Endothelial cell of umbilical vein (primary cell): ENCODE measurements at regions not wholly inside any gene's neighbourhood (a gene's known extent, or its start where the extent isn't known, plus 50 kb on each side); places are given as distances from the start of the nearest gene placed in this dataset.

Experiments
- BruUV-seq: library from RNA; stranded (reverse); fragments of 400-500 nt; replicated peaks from 2 replicates; lab custom pipeline; 2021; lab: Mats Ljungman, UMichigan
- CTCF ChIA-PET: fragments of 300-600, 350-600 bp; sonication (Branson Sonifier 250); formaldehyde crosslinking; loops from one replicate; lab custom pipeline; 2021; ENCODE audit warnings: antibody characterized with exemption, inconsistent platforms; lab: Charles Lee
- POLR2A ChIA-PET: fragments of 300-600, 350-600 bp; sonication (Branson Sonifier 250); formaldehyde crosslinking; loops from one replicate; lab custom pipeline; 2021; ENCODE audit warnings: antibody characterized with exemption, inconsistent platforms; lab: Charles Lee
- DNase-seq: peaks from one replicate; pipeline ENCODE4 v3.0.0-alpha.2; 2011; ENCODE audit warnings: low read depth, low spot score
- FAIRE-seq: peaks from 2 replicates; lab custom pipeline; 2011; peaks lifted over from hg19 to GRCh38; lab: Jason Lieb, UNC
- H2AFZ ChIP-seq: 2 replicates; pipeline ENCODE4 v1.6.0; 2012; ENCODE audit warnings: low read depth, low read length, control low read depth, inconsistent platforms
- H3K27ac ChIP-seq: 2 replicates; pipeline ENCODE4 v1.5.1; 2011; ENCODE audit warnings: low read depth, mild to moderate bottlenecking, control low read depth, low read length, moderate library complexity; ENCODE audit not compliant: insufficient read depth
- H3K27me3 ChIP-seq, 2 experiments: 2 replicates each; pipeline versions ENCODE4 v1.6.0 to v1.6.1; 2011; ENCODE audit warnings: low read length in 2 of 2, mixed read lengths in 1 of 2; ENCODE audit not compliant: control insufficient read depth in 2 of 2, insufficient read depth in 2 of 2
- H3K36me3 ChIP-seq, 2 experiments: 2 replicates in 1 of 2; 3 replicates in 1 of 2; pipeline ENCODE4 v1.5.1; 2011; ENCODE audit warnings: low read length in 2 of 2, mild to moderate bottlenecking in 1 of 2, moderate library complexity in 1 of 2; ENCODE audit not compliant: control insufficient read depth in 2 of 2, insufficient read depth in 2 of 2; ENCODE audit errors: extremely low read depth in 1 of 2
- H3K4me1 ChIP-seq: 3 replicates; pipeline ENCODE4 v1.5.1; 2011; ENCODE audit warnings: mild to moderate bottlenecking, low read length; ENCODE audit not compliant: control insufficient read depth, insufficient read depth; ENCODE audit errors: extremely low read depth
- H3K4me2 ChIP-seq: 2 replicates; pipeline ENCODE4 v1.6.1; 2011; ENCODE audit warnings: low read length, control low read depth, mixed read lengths; ENCODE audit not compliant: insufficient read depth
- H3K4me3 ChIP-seq, 3 experiments: fragments of 200-600 bp in 1 of 3; sonication (generic), shearing (Covaris generic) in 1 of 3; replicated peaks in 1 of 3; 2 replicates each; pipeline ENCODE4 v1.5.1; 2011 to 2016; ENCODE audit warnings: control low read depth in 3 of 3, low read length in 3 of 3, mild to moderate bottlenecking in 2 of 3, inconsistent platforms in 1 of 3, low read depth in 1 of 3, moderate library complexity in 1 of 3; ENCODE audit not compliant: insufficient read depth in 1 of 3
- H3K79me2 ChIP-seq: 2 replicates; pipeline ENCODE4 v1.6.0; 2012; ENCODE audit warnings: low read length, inconsistent platforms; ENCODE audit not compliant: control insufficient read depth, insufficient read depth
- H3K9ac ChIP-seq: replicated peaks from 2 replicates; pipeline ENCODE3; 2011; ENCODE audit warnings: low read length, control low read depth; ENCODE audit not compliant: insufficient read depth; ENCODE audit errors: extremely low read depth
- H3K9me1 ChIP-seq: replicated peaks from 3 replicates; pipeline ENCODE4 v1.6.0; 2011; ENCODE audit warnings: mild to moderate bottlenecking, low read length; ENCODE audit not compliant: control insufficient read depth, insufficient read depth; ENCODE audit errors: extremely low read depth
- H3K9me3 ChIP-seq: replicated peaks from 2 replicates; pipeline ENCODE4 v1.5.1; 2012; ENCODE audit warnings: low read length, inconsistent platforms; ENCODE audit not compliant: control insufficient read depth, insufficient read depth
- H4K20me1 ChIP-seq: replicated peaks from 2 replicates; pipeline ENCODE3; 2011; ENCODE audit warnings: mild to moderate bottlenecking, low read length; ENCODE audit not compliant: control insufficient read depth, insufficient read depth; ENCODE audit errors: extremely low read depth
- CTCF ChIP-seq, 2 donors: IDR thresholded peaks; 1 replicate in 1 of 2; 2 replicates in 1 of 2; pipeline ENCODE4 v1.5.1; 2011; ENCODE audit warnings: low read length in 2 of 2, mild to moderate bottlenecking in 2 of 2, moderate library complexity in 2 of 2, control low read depth in 1 of 2, inconsistent platforms in 1 of 2, low read depth in 1 of 2; ENCODE audit not compliant: insufficient read depth in 1 of 2; ENCODE audit errors: extremely low read depth in 1 of 2
- EZH2 ChIP-seq: IDR thresholded peaks from 2 replicates; pipeline ENCODE4 v1.6.1; 2012; ENCODE audit warnings: borderline replicate concordance, low read depth, mild to moderate bottlenecking, moderate library complexity, low read length, inconsistent platforms; ENCODE audit not compliant: severe bottlenecking
- FOS ChIP-seq: IDR thresholded peaks from 2 replicates; pipeline ENCODE4 v1.6.1; 2011; ENCODE audit warnings: mild to moderate bottlenecking, low read length, moderate library complexity, borderline replicate concordance; ENCODE audit not compliant: insufficient read depth
- GATA2 ChIP-seq: IDR thresholded peaks from 2 replicates; pipeline ENCODE4 v1.7.0; 2011; ENCODE audit warnings: low read depth, mild to moderate bottlenecking, moderate library complexity, mixed read lengths, low read length; ENCODE audit not compliant: insufficient read length, insufficient read depth
- JUN ChIP-seq: IDR thresholded peaks from 2 replicates; pipeline ENCODE4 v1.6.1; 2011; ENCODE audit warnings: borderline replicate concordance, low read depth; ENCODE audit not compliant: insufficient read length, insufficient read depth
- MYC ChIP-seq: IDR thresholded peaks from one replicate; pipeline ENCODE4 v1.6.1; 2011; ENCODE audit warnings: mild to moderate bottlenecking, low read depth, low read length
- POLR2A ChIP-seq: IDR thresholded peaks from 2 replicates; pipeline ENCODE4 v1.6.1; 2012; ENCODE audit warnings: low read depth, mild to moderate bottlenecking, control low read depth, low read length
- POLR2AphosphoS5 ChIP-seq: IDR thresholded peaks from 2 replicates; pipeline ENCODE4 v1.6.1; 2012; ENCODE audit warnings: low read depth, mild to moderate bottlenecking, control low read depth, low read length, moderate library complexity; ENCODE audit not compliant: insufficient read depth
- dilution Hi-C: fragments of 300-500 bp; cut with MboI; formaldehyde crosslinking; loops from one replicate; pipeline ENCODE4 v1.15.0; 2019; ENCODE audit warnings: low sequenced_read_pairs; ENCODE audit not compliant: extremely low pct_ligation_motif_present
- intact Hi-C: fragments of 100-400 bp; cut with micrococcal nuclease; formaldehyde crosslinking; loops from one replicate; pipeline ENCODE4 v1.10.0; 2022
- TF ChIP-seq, protein P1 (sequence below): IDR thresholded peaks from 2 replicates; pipeline ENCODE4 v1.6.1; 2011; ENCODE audit not compliant: insufficient read depth, insufficient read length

GRCh38 chr9:86792136-86792535 lies 155.2 kb downstream of the GAS1 start:
- no peak overlapping the region for H3K9ac ChIP-seq
- no peaks in the 10 kb centered on the region for H3K27me3 ChIP-seq
- H3K9me3 ChIP-seq, result no peaks in the 10 kb centered on the region
- BruUV-seq, result no TSS peak
- H3K27ac ChIP-seq, result no peak overlapping the region
- H4K20me1 ChIP-seq, result no peaks in the 10 kb centered on the region
- no peak overlapping the region for H3K4me3 ChIP-seq
- no peak for DNase-seq
- ChIA-PET CTCF (no interaction called here), POLR2A (interaction anchor here (0.6 kb wide), 1 partner anchor 16 kb away, joined by 3 read pairs; no protein-coding TSS in a partner anchor)
- no peaks in the 10 kb centered on the region for H3K36me3 ChIP-seq
- no peaks in the 10 kb centered on the region for H3K4me1 ChIP-seq
- H3K4me2 ChIP-seq, result no peak overlapping the region
- no peaks in the 10 kb centered on the region for H3K79me2 ChIP-seq
- H2AFZ ChIP-seq, result no peak overlapping the region
- intact Hi-C loops, result no loop called here
- H3K9me1 ChIP-seq, result no peaks in the 10 kb centered on the region
- no peak for FAIRE-seq
- dilution Hi-C loops, result no loop called here
- no peak for TF ChIP-seq GATA2
- peak; percentile 37 for TF ChIP-seq JUN

- Histone ChIP-seq H3K27me3 (no peaks in the 10 kb centered on the region), H3K9me3 (no peaks in the 10 kb centered on the region), H2AFZ (no peak overlapping the region), H3K4me2 (no peak overlapping the region), H3K9ac (no peak overlapping the region), H3K36me3 (no peaks in the 10 kb centered on the region), H3K4me1 (no peaks in the 10 kb centered on the region), H4K20me1 (no peaks in the 10 kb centered on the region), H3K79me2 (no peaks in the 10 kb centered on the region), H3K9me1 (no peaks in the 10 kb centered on the region), H3K27ac (no peak overlapping the region), H3K4me3 (no peak overlapping the region)
- dilution Hi-C loops, result no loop called here
- no TSS peak for BruUV-seq
- ChIA-PET CTCF (no interaction called here), POLR2A (no interaction called here)
- FAIRE-seq (no peak), DNase-seq (no peak)
- intact Hi-C loops, result no loop called here
- TF ChIP-seq GATA2 (no peak), POLR2A (no peak), MYC (no peak), CTCF (IDR thresholded peaks at IDR 0.05; ENCODE audit: extremely low read depth in 1 of 2, insufficient read depth in 1 of 2, low read depth in 1 of 2, low read length in 2 of 2) (no peak), POLR2AphosphoS5 (no peak), JUN (no peak), EZH2 (no peak), FOS (no peak)
- TF ChIP-seq, protein P1, sequence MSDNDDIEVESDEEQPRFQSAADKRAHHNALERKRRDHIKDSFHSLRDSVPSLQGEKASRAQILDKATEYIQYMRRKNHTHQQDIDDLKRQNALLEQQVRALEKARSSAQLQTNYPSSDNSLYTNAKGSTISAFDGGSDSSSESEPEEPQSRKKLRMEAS, result no peak
Measured at GRCh38 chr9:86790805-86791204, 156.5 kb downstream of the GAS1 start.
